HUDEP-2 (cell line): ENCODE measurements at regions not wholly inside any gene's neighbourhood (a gene's known extent, or its start where the extent isn't known, plus 50 kb on each side); places are given as distances from the start of the nearest gene placed in this dataset.

ENCODE experiments used
- DNase-seq, 76 experiments: peaks; one replicate each; lab custom pipeline; 2025; ENCODE audit not compliant: unreplicated experiment in 76 of 76; lab: John Stamatoyannopoulos, UW

- DNase-seq, result no peak
These were observed 199.9 kb downstream of the CD83 start for GRCh38 chr6:14317387-14317970.

GRCh38 chr6:14320332-14320731 lies 202.8 kb downstream of the CD83 start:
- no peak for DNase-seq

GRCh38 chr6:14321992-14322772 lies 204.6 kb downstream of the CD83 start:
- DNase-seq, result no peak

GRCh38 chr6:14322841-14323240 lies 205.3 kb downstream of the CD83 start:
- DNase-seq, result no peak

GRCh38 chr6:14326774-14327173 lies 209.2 kb downstream of the CD83 start:
- DNase-seq, result no peak

GRCh38 chr6:14328163-14328562 lies 210.6 kb downstream of the CD83 start:
- no peak for DNase-seq

GRCh38 chr6:14333556-14334305 lies 216.2 kb downstream of the CD83 start:
- DNase-seq, result no peak

GRCh38 chr6:14335071-14335470 lies 217.5 kb downstream of the CD83 start:
- DNase-seq, result no peak

GRCh38 chr6:14337152-14337551 lies 219.6 kb downstream of the CD83 start:
- DNase-seq, result no peak

GRCh38 chr6:14339172-14339571 lies 221.6 kb downstream of the CD83 start:
- no peak for DNase-seq

GRCh38 chr6:14339711-14340584 lies 222.4 kb downstream of the CD83 start:
- no peak for DNase-seq

GRCh38 chr6:14344486-14344885 lies 226.9 kb downstream of the CD83 start:
- no peak for DNase-seq

GRCh38 chr6:14348389-14348788 lies 230.8 kb downstream of the CD83 start:
- DNase-seq, result no peak

- no peak for DNase-seq
These were observed 231.9 kb downstream of the CD83 start for GRCh38 chr6:14349507-14349906.

GRCh38 chr6:14350210-14350609 lies 232.6 kb downstream of the CD83 start:
- DNase-seq, result no peak

GRCh38 chr6:14353281-14353680 lies 235.7 kb downstream of the CD83 start:
- DNase-seq, result no peak

- no peak for DNase-seq
These were observed 236.2 kb downstream of the CD83 start for GRCh38 chr6:14353798-14354197.

- peak in 44 of 76 experiments; percentile 1 to 71 (median 30) for DNase-seq
These were observed 237.5 kb downstream of the CD83 start for GRCh38 chr6:14354919-14355572.

- no peak for DNase-seq
These were observed 241.9 kb downstream of the CD83 start for GRCh38 chr6:14359438-14359837.

- DNase-seq, result no peak
These were observed 243.0 kb downstream of the CD83 start for GRCh38 chr6:14360565-14360964.
